Heart left ventricle (tissue), 13 donors: ENCODE measurements at regions not wholly inside any gene's neighbourhood (a gene's known extent, or its start where the extent isn't known, plus 50 kb on each side); places are given as distances from the start of the nearest gene placed in this dataset.

Experiments
- CTCF ChIP-seq, 12 donors: fragments of 200-600 bp; sonication (generic) in 4 of 12; IDR thresholded peaks; one replicate each; pipeline versions ENCODE4 v1.5.0 to v1.8.0; 2018 to 2022; ENCODE audit warnings: antibody characterized with exemption in 12 of 12, mild to moderate bottlenecking in 5 of 12
- POLR2A ChIP-seq, 2 donors: fragments of 450-650 bp; IDR thresholded peaks; one replicate each; pipeline ENCODE4 v1.6.1; 2017; ENCODE audit warnings: antibody characterized with exemption in 2 of 2, mild to moderate bottlenecking in 2 of 2, moderate library complexity in 2 of 2
- donor health status: ischemic (EF 13 %, LVEDD 7.1; RV severe dilation, severe dysfunction).
- donor health status: DM: no; HTN: yes; CAD: no.
- donor health status: DM: no; HTN: no; CAD: no.
- donor health status: ischemic (EF 25% LVEDD 6.9; RV normal size, moderate dysfunction).
- donor health status: ischemic (EF 25% LVEDD 5.7; RV mildly dilated, moderate dysfunction).
- donor health status: ischemic (EF 35%, LVEDD 5.7; RV mildly dilated, moderate dysfunction).
- donor health status: nonischemic (EF 11% LVEDD 7.7; RV severe dilation, severe dysfunction).
- donor health status: DM: yes; HTN: yes; CAD: no.
- donor health status: PGD.
- donor health status: ischemic (EF 29% LVEDD 5.4; RV normal size, mild dysfunction).
- donor health status: nonischemic (EF 23%, LVEDD 6.1; RV moderate dilation, normal function).

GRCh38 chr12:74071182-74071581 lies 466.5 kb upstream of the ATXN7L3B start:
- TF ChIP-seq CTCF (IDR thresholded peaks at IDR 0.05) (no peak), POLR2A (IDR thresholded peaks at IDR 0.05) (no peak)
